A549 (cell line): ENCODE measurements at regions not wholly inside any gene's neighbourhood (a gene's known extent, or its start where the extent isn't known, plus 50 kb on each side); places are given as distances from the start of the nearest gene placed in this dataset.

ENCODE experiments used
- ATAC-seq, 2 experiments: fragments of 200-7000 bp in 1 of 2; fragments of >200 bp in 1 of 2; cut with Nextera tagmentation in 1 of 2; cut with Tn5 transposase in 1 of 2; 3 replicates each; pipeline versions ENCODE4 v1.8.0 to v1.9.1; 2018 to 2020; ENCODE audit warnings: mild to moderate bottlenecking in 1 of 2, moderate library complexity in 1 of 2
- CTCF ChIA-PET: fragments of 300-600 bp; sonication (Branson Sonifier 250); formaldehyde crosslinking; extraction: SDS; loops from one replicate; lab custom pipeline; 2021; ENCODE audit warnings: antibody characterized with exemption, inconsistent platforms; lab: Yijun Ruan, JAX
- POLR2A ChIA-PET: fragments of 350-600 bp; formaldehyde crosslinking; extraction: SDS; loops from one replicate; lab custom pipeline; 2021; ENCODE audit warnings: antibody characterized with exemption, inconsistent platforms; lab: Yijun Ruan, JAX
- DNase-seq, 2 experiments: peaks; one replicate each; pipeline versions ENCODE4 v3.0.0 to v3.0.0-alpha.2; 2011 to 2016; ENCODE audit warnings: low read depth in 1 of 2, low spot score in 1 of 2
- FAIRE-seq: peaks from 2 replicates; lab custom pipeline; 2011; peaks lifted over from hg19 to GRCh38; lab: Jason Lieb, UNC
- H3K27ac ChIP-seq, 2 experiments: fragments of >200 bp; sonication (Bioruptor Twin); formaldehyde crosslinking; 3 replicates each; pipeline ENCODE4 v1.5.1; 2016 to 2017
- H3K4me1 ChIP-seq: fragments of >200 bp; sonication (Bioruptor Twin); formaldehyde crosslinking; 3 replicates; pipeline ENCODE4 v1.6.1; 2016
- H3K4me2 ChIP-seq: fragments of >200 bp; sonication (Bioruptor Twin); formaldehyde crosslinking; 3 replicates; pipeline ENCODE4 v1.6.1; 2016
- H3K4me3 ChIP-seq: fragments of >200 bp; sonication (Bioruptor Twin); formaldehyde crosslinking; 3 replicates; pipeline ENCODE4 v1.5.1; 2016
- H3K9me3 ChIP-seq: fragments of >200 bp; sonication (Bioruptor Twin); formaldehyde crosslinking; 3 replicates; pipeline ENCODE4 v1.6.1; 2016
- ATOH8 ChIP-seq: fragments of 250-450 bp; sonication (Bioruptor Pico); IDR thresholded peaks from 2 replicates; pipeline ENCODE4 v1.5.0; 2020; ENCODE audit warnings: low read depth, mild to moderate bottlenecking, moderate library complexity
- BCL3 ChIP-seq: fragments of >200 bp; sonication (Bioruptor Twin); formaldehyde crosslinking; IDR thresholded peaks from 3 replicates; pipeline ENCODE4 v1.6.1; 2016
- BHLHE40 ChIP-seq: IDR thresholded peaks from 2 replicates; pipeline ENCODE4 v1.6.1; 2012; ENCODE audit warnings: low read depth, low read length, inconsistent platforms
- CBX2 ChIP-seq: fragments of 200-600 bp; sonication (generic); IDR thresholded peaks from 2 replicates; pipeline ENCODE4 v1.6.1; 2016; ENCODE audit warnings: low read depth, mild to moderate bottlenecking, borderline replicate concordance
- E2F6 ChIP-seq: IDR thresholded peaks from 2 replicates; pipeline ENCODE4 v1.6.1; 2012; ENCODE audit warnings: low read depth, borderline replicate concordance
- EHF ChIP-seq: fragments of 250-450 bp; sonication (Bioruptor Pico); IDR thresholded peaks from 2 replicates; pipeline ENCODE4 v1.5.0; 2020; ENCODE audit warnings: mild to moderate bottlenecking
- EHMT2 ChIP-seq: fragments of 200-600 bp; sonication (generic); IDR thresholded peaks from 2 replicates; pipeline ENCODE4 v1.6.1; 2016; ENCODE audit warnings: antibody characterized with exemption, low read depth, mild to moderate bottlenecking, moderate library complexity
- ESRRA ChIP-seq: fragments of 150-350 bp; IDR thresholded peaks from 2 replicates; pipeline ENCODE4 v1.6.1; 2014; ENCODE audit warnings: mild to moderate bottlenecking, low read length, borderline replicate concordance
- FOSB ChIP-seq: fragments of 250-450 bp; sonication (Bioruptor Pico); IDR thresholded peaks from 2 replicates; pipeline ENCODE4 v1.5.0; 2020; ENCODE audit warnings: mild to moderate bottlenecking, moderate library complexity
- HOXB5 ChIP-seq: fragments of 250-450 bp; sonication (Bioruptor Pico); IDR thresholded peaks from 2 replicates; pipeline ENCODE4 v1.5.0; 2020; ENCODE audit warnings: mild to moderate bottlenecking, moderate library complexity
- JUN ChIP-seq, 2 experiments: fragments of >200 bp; sonication (Bioruptor Twin); formaldehyde crosslinking; IDR thresholded peaks; 2 replicates in 1 of 2; 3 replicates in 1 of 2; pipeline ENCODE4 v1.6.1; 2016 to 2017
- JUNB ChIP-seq: fragments of >200 bp; sonication (Bioruptor Twin); formaldehyde crosslinking; IDR thresholded peaks from 2 replicates; pipeline ENCODE4 v1.6.1; 2016
- KDM1A ChIP-seq: fragments of 200-600 bp; sonication (generic); IDR thresholded peaks from 2 replicates; pipeline ENCODE4 v1.6.1; 2016; ENCODE audit warnings: low read depth, mild to moderate bottlenecking
- KDM5A ChIP-seq: fragments of 200-600 bp; sonication (generic); IDR thresholded peaks from 2 replicates; pipeline ENCODE4 v1.6.1; 2016; ENCODE audit warnings: antibody characterized with exemption, mild to moderate bottlenecking
- MAFK ChIP-seq: fragments of 450-650 bp; IDR thresholded peaks from 2 replicates; pipeline ENCODE4 v1.6.1; 2014; ENCODE audit not compliant: partially characterized antibody
- NFE2L2 ChIP-seq: fragments of 150-350 bp; conservative IDR thresholded peaks from 2 replicates; pipeline ENCODE4 v1.6.1; 2014; ENCODE audit warnings: low read length
- RARB ChIP-seq: fragments of 250-450 bp; sonication (Bioruptor Pico); IDR thresholded peaks from 2 replicates; pipeline ENCODE4 v1.8.0; 2021; ENCODE audit warnings: mild to moderate bottlenecking, moderate library complexity
- TP53 ChIP-seq: fragments of 250-450 bp; sonication (Bioruptor Pico); IDR thresholded peaks from 2 replicates; pipeline ENCODE4 v1.5.0; 2021; ENCODE audit warnings: mild to moderate bottlenecking, moderate library complexity
- ZNF302 ChIP-seq: fragments of 250-450 bp; sonication (Bioruptor Pico); IDR thresholded peaks from 2 replicates; pipeline ENCODE4 v1.9.0; 2021; ENCODE audit warnings: inconsistent platforms, mild to moderate bottlenecking, moderate library complexity
- ZSCAN20 ChIP-seq: fragments of 250-450 bp; sonication (Bioruptor Pico); IDR thresholded peaks from 2 replicates; pipeline ENCODE4 v1.8.0; 2022; ENCODE audit warnings: mild to moderate bottlenecking, moderate library complexity
- WGBS: methylation state at CpG from one replicate; pipeline ENCODE4 v1.1.6; 2017; ENCODE audit errors: missing lambda C conversion rate; 5-methylcytosine and 5-hydroxymethylcytosine counted together
- TF ChIP-seq, protein P1 (sequence below): fragments of 200-600 bp; sonication (generic); IDR thresholded peaks from 2 replicates; pipeline ENCODE4 v1.6.1; 2016; ENCODE audit warnings: antibody characterized with exemption, mild to moderate bottlenecking, moderate library complexity
- TF ChIP-seq, protein P2 (sequence below): fragments of 150-350 bp; IDR thresholded peaks from 2 replicates; pipeline ENCODE4 v1.6.1; 2014; ENCODE audit warnings: low read depth, mild to moderate bottlenecking, low read length

DNA sequence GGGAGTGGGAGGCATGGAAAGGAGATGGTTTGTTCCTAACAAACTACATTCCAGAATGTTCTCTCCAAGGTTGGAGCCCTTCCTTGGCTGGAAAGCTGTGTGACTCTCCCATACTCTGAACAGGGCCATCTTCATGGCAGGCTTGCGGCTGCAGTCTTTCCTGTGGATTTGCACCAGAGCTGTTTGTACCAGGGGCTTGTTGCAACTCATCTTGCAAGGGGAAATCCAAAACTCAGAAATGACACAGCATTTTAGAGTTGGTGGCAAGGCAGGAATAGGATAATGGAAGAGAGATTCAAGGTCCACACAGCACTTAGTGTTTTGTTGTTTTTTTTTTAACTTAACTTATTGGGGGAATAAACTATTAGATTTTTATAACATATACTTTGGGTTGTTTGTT, 73.7 kb upstream of the ZNF516 start:
- no peak for TF ChIP-seq EHMT2
- TF ChIP-seq JUN (IDR thresholded peaks at IDR 0.05), result no peak
- TF ChIP-seq ZNF302 (CRISPR knock-in tag), result no peak
- TF ChIP-seq JUNB, result no peak
- no peak for TF ChIP-seq BHLHE40
- TF ChIP-seq E2F6, result no peak
- no peak for TF ChIP-seq NFE2L2
- TF ChIP-seq TP53, result no peak
- no peak for TF ChIP-seq KDM1A
- no peak for TF ChIP-seq KDM5A
- no peak for TF ChIP-seq FOSB
- TF ChIP-seq HOXB5 (CRISPR knock-in tag), result no peak
- TF ChIP-seq EHF (CRISPR knock-in tag), result no peak
- no peak for TF ChIP-seq MAFK
- no CpG with 5 or more reads among the region's 1 CpG for WGBS
- POLR2A ChIA-PET, result no interaction called here
- peaks cover 19% of the 10 kb centered on the region for H3K4me1 ChIP-seq
- no peaks in the 10 kb centered on the region; the same call in 2 of the 3 replicates for H3K9me3 ChIP-seq
- FAIRE-seq, result no peak
- H3K4me3 ChIP-seq, result no peak overlapping the region
- CTCF ChIA-PET, result no interaction called here
- DNase-seq, result no peak
- no peak overlapping the region for H3K4me2 ChIP-seq
- no peak overlapping the region for H3K27ac ChIP-seq
- no peak for ATAC-seq

DNA sequence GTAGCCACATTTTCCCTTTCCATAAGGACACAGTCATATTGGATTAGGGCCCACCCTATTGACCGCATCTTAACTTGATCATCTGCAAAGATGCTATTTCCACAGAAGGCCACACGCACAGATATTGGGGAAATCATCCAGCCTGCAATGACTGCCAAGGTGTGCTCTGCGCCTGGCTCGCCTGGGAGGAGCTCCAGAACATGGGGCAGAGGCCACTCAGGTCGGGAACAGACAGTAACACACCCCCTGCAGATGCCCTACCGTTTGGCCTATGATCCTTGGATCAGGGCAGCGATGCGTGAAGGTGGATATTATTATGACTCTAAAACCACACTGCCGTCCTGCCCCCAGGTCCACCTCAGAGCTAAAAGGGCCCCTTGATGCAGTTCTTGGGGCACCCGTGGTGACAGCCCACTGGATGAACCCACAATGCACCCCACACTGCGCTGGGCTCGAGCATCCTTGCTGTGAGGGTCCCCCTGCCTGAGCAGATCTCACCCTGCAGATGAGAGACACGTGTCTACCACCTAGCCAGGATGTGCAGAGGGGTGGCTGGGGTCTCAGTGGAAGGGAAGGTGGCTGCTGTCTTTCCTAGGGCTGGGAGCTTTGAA, 72.9 kb upstream of the ZNF516 start:
- DNase-seq, result no peak
- FAIRE-seq, result no peak
- CTCF ChIA-PET, result no interaction called here
- no peak for ATAC-seq
- POLR2A ChIA-PET, result no interaction called here
- no peak overlapping the region for H3K27ac ChIP-seq
- H3K9me3 ChIP-seq, result no peaks in the 10 kb centered on the region; the same call in 2 of the 3 replicates
- H3K4me3 ChIP-seq, result no peak overlapping the region
- peaks cover 11% of the 10 kb centered on the region for H3K4me1 ChIP-seq
- no peak overlapping the region for H3K4me2 ChIP-seq
- TF ChIP-seq ZSCAN20 (CRISPR knock-in tag) (no peak), RARB (CRISPR knock-in tag) (no peak), ESRRA (no peak), TP53 (no peak), KDM5A (no peak), BHLHE40 (no peak), ATOH8 (CRISPR knock-in tag) (no peak), CBX2 (no peak), BCL3 (no peak)
- TF ChIP-seq, protein P1, sequence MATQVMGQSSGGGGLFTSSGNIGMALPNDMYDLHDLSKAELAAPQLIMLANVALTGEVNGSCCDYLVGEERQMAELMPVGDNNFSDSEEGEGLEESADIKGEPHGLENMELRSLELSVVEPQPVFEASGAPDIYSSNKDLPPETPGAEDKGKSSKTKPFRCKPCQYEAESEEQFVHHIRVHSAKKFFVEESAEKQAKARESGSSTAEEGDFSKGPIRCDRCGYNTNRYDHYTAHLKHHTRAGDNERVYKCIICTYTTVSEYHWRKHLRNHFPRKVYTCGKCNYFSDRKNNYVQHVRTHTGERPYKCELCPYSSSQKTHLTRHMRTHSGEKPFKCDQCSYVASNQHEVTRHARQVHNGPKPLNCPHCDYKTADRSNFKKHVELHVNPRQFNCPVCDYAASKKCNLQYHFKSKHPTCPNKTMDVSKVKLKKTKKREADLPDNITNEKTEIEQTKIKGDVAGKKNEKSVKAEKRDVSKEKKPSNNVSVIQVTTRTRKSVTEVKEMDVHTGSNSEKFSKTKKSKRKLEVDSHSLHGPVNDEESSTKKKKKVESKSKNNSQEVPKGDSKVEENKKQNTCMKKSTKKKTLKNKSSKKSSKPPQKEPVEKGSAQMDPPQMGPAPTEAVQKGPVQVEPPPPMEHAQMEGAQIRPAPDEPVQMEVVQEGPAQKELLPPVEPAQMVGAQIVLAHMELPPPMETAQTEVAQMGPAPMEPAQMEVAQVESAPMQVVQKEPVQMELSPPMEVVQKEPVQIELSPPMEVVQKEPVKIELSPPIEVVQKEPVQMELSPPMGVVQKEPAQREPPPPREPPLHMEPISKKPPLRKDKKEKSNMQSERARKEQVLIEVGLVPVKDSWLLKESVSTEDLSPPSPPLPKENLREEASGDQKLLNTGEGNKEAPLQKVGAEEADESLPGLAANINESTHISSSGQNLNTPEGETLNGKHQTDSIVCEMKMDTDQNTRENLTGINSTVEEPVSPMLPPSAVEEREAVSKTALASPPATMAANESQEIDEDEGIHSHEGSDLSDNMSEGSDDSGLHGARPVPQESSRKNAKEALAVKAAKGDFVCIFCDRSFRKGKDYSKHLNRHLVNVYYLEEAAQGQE, result no peak
- TF ChIP-seq, protein P2, sequence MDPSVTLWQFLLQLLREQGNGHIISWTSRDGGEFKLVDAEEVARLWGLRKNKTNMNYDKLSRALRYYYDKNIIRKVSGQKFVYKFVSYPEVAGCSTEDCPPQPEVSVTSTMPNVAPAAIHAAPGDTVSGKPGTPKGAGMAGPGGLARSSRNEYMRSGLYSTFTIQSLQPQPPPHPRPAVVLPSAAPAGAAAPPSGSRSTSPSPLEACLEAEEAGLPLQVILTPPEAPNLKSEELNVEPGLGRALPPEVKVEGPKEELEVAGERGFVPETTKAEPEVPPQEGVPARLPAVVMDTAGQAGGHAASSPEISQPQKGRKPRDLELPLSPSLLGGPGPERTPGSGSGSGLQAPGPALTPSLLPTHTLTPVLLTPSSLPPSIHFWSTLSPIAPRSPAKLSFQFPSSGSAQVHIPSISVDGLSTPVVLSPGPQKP, result no peak
- WGBS, result 89% methylated on average over 9 of the region's 13 CpGs
